ENCODE measurements at regions not wholly inside any gene's neighbourhood (a gene's known extent, or its start where the extent isn't known, plus 50 kb on each side); places are given as distances from the start of the nearest gene placed in this dataset.
"Not testable (repeated sequence)": the region's sequence is repeated elsewhere in the genome, so short reads cannot be mapped to it uniquely, and the experiment has no call there.

DNA sequence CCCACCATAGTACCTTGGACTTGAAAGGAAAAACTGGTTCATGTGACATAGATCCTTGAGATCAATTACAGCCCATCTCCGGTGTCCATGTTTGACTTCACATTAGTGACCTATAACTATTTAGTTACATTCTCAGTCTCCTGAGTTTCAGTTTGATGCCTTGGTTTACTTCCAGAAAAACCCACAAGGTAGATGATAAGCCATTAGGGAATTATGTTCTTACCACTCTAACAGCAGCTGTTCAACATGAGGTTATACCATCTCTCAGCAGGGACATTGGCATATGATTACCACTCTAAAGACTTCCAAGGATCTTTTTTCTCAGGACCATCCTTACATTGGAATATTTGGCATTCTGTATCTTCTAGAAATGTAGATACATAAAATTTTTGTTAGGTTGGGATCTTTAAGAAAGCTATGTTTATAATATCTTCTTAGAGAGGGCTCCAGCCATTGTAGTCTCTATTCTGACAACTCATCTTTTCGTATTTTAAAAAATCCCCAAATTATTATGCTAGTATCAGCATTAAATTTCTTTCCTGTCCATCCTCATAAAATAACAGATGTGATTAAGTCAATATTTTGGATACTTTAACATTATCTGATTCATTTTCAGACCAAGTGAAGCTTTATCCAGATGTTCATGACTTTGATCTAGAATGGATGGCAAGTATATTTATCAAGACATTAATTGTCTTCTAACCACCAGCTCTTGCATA is 258.9 kb downstream of the RDH14 start:
- DNase-seq, result peak; percentile 53

GRCh38 chr2:18299423-18300212 is 260.8 kb downstream of the RDH14 start:
- DNase-seq, result peak; percentile 71

DNA sequence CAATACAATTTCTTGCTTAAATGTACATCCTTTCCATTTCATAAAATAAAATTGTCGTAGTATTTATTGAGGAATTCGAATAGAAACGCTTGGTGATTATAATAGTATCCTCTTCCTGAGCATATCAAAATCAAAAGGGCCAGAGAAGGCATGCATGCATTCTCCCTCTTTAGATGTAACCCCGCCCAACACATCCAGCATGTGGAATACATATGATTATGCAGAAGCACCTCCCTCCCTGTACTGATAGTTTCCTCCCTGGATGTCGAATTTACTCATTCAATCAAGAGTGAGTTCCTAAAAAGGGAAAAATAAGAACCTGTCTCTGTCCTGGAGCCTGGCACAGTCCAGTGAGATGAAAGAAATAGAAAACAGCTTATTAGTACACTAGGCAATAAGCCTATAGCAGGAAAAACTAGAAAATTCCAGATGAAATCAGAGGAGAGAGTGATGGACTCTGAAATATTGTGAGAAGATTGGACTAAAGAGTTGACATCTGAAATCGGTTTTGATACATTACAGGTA is 262.9 kb downstream of the RDH14 start:
- no peak for DNase-seq

- no peak for DNase-seq
These were observed 270.1 kb downstream of the RDH14 start for GRCh38 chr2:18290386-18290785.

- DNase-seq, result no peak
These were observed 273.6 kb downstream of the RDH14 start for GRCh38 chr2:18286897-18287296.

DNA sequence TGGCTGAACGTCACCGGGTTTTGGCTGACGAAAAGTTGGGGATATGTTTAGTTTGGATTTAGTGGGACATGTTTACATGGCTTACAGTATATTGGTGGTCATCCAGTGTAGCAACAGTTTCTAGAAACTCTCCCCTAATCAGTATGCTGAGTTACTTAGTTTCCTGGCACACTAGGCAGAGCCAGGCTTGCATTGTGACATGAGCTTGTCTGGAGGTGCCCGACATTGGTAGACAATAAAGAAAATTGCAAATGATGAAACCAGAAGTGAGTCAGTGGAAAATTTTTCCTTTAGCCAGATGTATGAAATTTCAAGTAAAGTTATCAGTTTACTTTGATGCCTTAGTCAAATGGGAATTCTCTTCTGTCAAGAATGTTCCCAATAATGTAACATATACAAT is 276.1 kb downstream of the RDH14 start:
- DNase-seq, result no peak

GRCh38 chr2:18282026-18282425 is 278.4 kb downstream of the RDH14 start:
- no peak for DNase-seq

DNA sequence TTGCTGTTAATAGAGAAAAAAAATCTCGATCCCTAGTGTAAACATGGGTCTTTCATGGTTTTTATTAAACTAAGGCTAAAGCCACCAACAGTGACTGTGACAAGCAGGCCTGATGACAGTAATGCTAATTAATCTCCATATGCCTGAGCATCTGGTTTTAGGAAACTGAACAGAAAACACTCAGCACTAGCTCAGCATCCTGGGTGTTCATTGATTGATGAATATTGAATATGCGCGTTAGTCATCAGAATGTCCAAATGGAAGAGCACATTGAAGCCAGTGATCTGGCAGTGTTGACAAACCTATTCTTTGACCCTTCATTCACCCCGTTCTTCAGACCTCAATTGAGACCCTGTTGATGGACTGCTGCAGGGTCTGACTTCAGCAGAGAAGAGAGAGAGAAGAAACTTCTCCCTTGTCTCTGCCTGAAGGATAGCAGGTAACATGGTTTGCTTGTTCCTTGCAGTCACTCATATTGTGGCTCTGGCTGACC is 283.8 kb downstream of the RDH14 start:
- DNase-seq, result no peak

GRCh38 chr2:18273205-18273604 is 287.2 kb downstream of the RDH14 start:
- no peak for DNase-seq

GRCh38 chr2:18272148-18272494 is 288.3 kb downstream of the RDH14 start:
- no peak for DNase-seq

- no peak for DNase-seq
These were observed 288.9 kb downstream of the RDH14 start for GRCh38 chr2:18271370-18272147.

DNA sequence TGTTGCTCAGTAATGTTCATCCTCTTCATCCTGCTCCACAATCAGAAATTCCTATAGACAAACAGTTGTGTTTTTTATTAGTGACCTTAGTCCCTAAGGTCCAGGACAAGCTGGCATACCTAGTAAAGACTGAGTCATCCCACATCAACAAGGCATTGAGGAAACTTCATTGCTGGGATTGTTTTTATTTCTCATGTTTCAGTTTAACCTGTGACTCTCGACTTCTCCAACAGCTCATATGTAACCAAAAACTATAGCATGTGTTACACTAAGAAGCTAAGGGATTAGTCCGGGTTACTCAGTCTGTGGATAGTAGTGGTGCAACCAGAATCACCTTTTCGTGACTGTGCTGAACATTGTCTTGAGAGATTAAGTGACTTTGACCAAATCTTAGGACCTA is 292.1 kb downstream of the RDH14 start:
- peak; percentile 61 for DNase-seq

GRCh38 chr2:18267501-18267900 is 293.0 kb downstream of the RDH14 start:
- DNase-seq, result no peak

DNA sequence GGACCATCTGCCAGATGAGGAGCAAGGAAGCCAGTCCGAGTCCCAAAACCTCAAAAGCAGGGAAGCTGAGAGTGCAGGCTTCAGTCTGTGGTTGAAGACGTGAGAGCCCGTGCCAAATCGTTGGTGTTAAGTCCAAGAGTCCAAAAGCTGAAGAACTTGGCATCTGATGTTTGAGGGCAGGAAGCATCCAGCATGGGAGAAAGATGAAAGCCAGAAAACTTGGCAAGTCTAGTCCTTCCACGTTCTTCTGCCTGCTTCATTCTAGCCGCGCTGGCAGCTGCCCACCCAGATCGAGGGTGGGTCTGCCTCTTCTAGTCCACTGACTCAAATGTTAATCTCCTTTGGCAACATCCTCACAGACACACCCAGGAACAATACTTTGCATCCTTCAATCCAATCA is 293.8 kb downstream of the RDH14 start:
- not testable (repeated sequence) for DNase-seq

GRCh38 chr2:18265614-18266586 is 294.6 kb downstream of the RDH14 start:
- no peak for DNase-seq

- DNase-seq, result no peak
These were observed 297.9 kb downstream of the RDH14 start for GRCh38 chr2:18262601-18263000.

DNA sequence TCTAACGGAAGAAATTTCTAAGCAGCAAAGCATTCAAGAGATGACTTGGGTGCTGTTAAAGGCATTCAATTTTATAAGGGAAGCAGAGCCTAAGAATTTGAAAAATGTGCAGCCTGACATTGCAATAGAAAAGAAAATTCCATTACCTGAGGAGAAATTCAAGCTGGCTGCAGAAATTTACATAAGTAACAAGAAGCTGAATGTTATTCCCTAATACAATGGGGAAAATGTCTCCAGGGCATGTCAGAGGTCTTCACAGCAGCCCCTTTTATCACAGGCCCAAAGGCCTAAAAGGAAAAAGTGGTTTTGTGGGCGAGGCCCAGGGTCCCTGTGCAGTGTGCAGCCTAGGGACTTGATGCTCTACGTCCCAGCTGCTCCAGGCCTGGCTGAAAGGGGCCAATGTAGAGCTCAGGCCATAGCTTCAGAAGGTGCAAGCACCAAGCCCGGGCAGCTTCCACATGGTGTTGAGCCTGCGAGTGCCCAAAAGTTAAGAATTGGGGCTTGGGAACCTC is 306.7 kb downstream of the RDH14 start:
- DNase-seq, result no peak

- DNase-seq, result peak; percentile 92
These were observed 309.0 kb downstream of the RDH14 start for GRCh38 chr2:18251486-18251885.

DNA sequence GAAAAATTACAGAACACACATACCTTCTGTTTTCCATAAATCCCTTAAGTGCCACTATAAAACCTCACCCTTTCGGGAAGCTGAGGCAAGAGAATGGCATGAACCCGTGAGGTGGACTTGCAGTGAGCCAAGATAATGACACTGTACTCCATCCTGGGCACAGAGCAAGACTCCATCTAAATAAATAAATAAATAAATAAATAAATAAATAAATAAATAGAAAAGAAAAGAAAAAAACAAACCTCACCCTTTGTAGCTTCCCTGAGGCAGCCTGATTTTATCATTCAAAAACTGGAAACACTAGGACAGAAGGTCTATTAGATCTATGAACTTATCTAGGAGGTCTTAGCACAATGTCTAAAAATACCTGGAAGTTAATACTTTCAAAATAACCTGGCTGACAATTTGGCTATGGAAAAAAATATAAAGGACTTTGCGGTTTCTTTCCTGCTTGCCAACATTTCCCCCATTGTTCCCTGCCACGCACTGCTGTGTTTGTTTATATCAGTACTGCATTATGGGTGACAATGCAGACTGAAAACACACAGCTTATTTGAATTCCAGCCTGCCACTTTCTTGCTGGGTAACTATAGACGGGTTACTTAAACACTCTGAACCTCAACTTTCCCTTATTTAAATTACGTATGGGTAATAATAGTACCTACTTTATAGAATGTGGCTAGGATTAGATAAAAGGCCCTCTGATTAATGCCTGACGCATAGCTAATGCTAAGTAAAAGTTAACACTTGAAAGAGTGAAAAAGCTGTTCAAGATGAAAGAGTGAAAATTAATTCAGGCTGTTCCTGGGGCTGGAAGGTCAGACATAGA is 313.0 kb downstream of the RDH14 start:
- DNase-seq, result no peak

DNA sequence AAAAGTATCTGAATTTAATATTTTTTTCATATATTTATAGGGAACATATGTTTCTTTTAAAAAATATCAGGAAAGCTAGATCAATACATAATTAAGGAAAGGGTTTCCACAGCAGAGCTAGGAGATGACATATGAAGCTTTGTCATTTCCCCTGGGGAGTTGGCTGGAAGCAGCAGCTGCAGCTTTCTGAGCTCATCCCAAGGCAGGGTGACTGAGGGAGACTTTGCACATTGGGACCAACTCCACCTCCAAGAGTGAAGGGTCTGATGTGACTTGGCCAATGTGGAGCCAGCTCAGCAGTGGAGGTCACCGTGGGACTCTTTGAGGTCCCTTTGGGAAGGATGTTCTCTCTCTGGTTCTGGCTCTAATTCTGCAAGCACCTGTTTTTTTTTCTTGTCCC is 315.1 kb downstream of the RDH14 start:
- peak; percentile 87 for DNase-seq

- peak; percentile 96 for DNase-seq
These were observed 315.6 kb downstream of the RDH14 start for GRCh38 chr2:18244845-18245244.

Data from NCI-H2171 treated with DMSO at 0.1 percent for 48 hours (cell line).